Kidney (tissue), 13 donors: ENCODE measurements at regions not wholly inside any gene's neighbourhood (a gene's known extent, or its start where the extent isn't known, plus 50 kb on each side); places are given as distances from the start of the nearest gene placed in this dataset.
"Not testable (repeated sequence)": the region's sequence is repeated elsewhere in the genome, so short reads cannot be mapped to it uniquely, and the experiment has no call there.

Source experiments
- DNase-seq, 5 donors: peaks; one replicate each; pipeline ENCODE4 v3.0.0-alpha.2; 2013 to 2020
- FAIRE-seq: peaks from 2 replicates; lab custom pipeline; 2012; peaks lifted over from hg19 to GRCh38; lab: Jason Lieb, UNC
- H3K27ac ChIP-seq, 2 donors: one replicate each; pipeline ENCODE4 v1.7.0; 2013; ENCODE audit warnings: low read depth in 2 of 2, low read length in 2 of 2, inconsistent platforms in 1 of 2
- H3K27me3 ChIP-seq: one replicate; pipeline ENCODE4 v1.7.1; 2013; ENCODE audit warnings: low read length, inconsistent platforms; ENCODE audit not compliant: control insufficient read depth, insufficient read depth
- H3K36me3 ChIP-seq, 3 donors: one replicate each; pipeline versions ENCODE4 v1.7.0 to v1.7.1; 2013; ENCODE audit warnings: low read length in 3 of 3, control low read depth in 1 of 3, inconsistent platforms in 1 of 3; ENCODE audit not compliant: insufficient read depth in 3 of 3, control insufficient read depth in 2 of 3
- H3K4me1 ChIP-seq, 3 donors: one replicate each; pipeline versions ENCODE4 v1.7.0 to v1.7.1; 2013; ENCODE audit warnings: low read length in 3 of 3, inconsistent platforms in 1 of 3, low read depth in 1 of 3; ENCODE audit not compliant: control insufficient read depth in 2 of 3, insufficient read depth in 2 of 3
- H3K4me3 ChIP-seq, 3 donors: one replicate each; pipeline versions ENCODE4 v1.7.0 to v1.8.1; 2013; ENCODE audit warnings: low read length in 3 of 3, control low read depth in 1 of 3, inconsistent platforms in 1 of 3
- H3K9ac ChIP-seq, 3 donors: one replicate each; pipeline versions ENCODE4 v1.7.0 to v1.7.1; 2013; ENCODE audit warnings: low read length in 3 of 3, control low read depth in 1 of 3, inconsistent platforms in 1 of 3
- H3K9me3 ChIP-seq, 3 donors: one replicate each; pipeline versions ENCODE4 v1.7.0 to v1.7.1; 2013; ENCODE audit warnings: low read length in 3 of 3, control low read depth in 1 of 3, inconsistent platforms in 1 of 3; ENCODE audit not compliant: control insufficient read depth in 2 of 3, insufficient read depth in 1 of 3
- CTCF ChIP-seq: IDR thresholded peaks from 3 replicates; pipeline ENCODE4 v1.5.1; 2012; ENCODE audit warnings: mild to moderate bottlenecking, moderate library complexity, borderline replicate concordance; ENCODE audit not compliant: insufficient read depth; ENCODE audit errors: extremely low read depth
- intact Hi-C: fragments of 100-400 bp; cut with DNase I; formaldehyde crosslinking; loops from one replicate; pipeline ENCODE4 v1.11.1; 2022
- donor health status: control.
- donor health status: control.
- donor health status: control.
- donor health status: control.
- donor health status: control.
- donor health status: DM: yes; HTN: yes; CAD: no.
- donor health status: Normal renal cell carcinoma (clear cell type).

DNA sequence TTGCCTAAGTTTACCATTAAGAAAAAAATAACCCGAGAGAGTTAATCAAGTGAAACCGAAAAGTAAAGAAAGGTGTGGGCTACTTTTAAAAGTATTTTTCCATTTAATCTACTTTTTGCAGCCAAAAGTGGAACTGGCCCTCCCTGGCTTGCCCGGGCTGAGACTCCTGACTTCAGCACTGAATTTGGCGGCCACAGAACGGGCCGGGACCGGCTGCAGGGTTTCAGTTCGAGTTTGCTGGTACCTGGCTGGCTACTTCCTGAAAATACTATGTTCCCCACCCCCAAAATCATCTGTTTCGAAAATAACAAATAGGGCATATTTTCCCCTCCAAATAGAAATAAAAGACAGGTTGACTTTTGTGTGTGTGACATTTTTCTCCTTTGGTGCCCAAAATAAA, 173.4 kb upstream of the EXOC2 start:
- no peak for FAIRE-seq
- H3K27me3 ChIP-seq = no peaks in the 10 kb centered on the region
- H3K9me3 ChIP-seq = no peaks in the 10 kb centered on the region
- intact Hi-C loops = no loop called here
- no peaks in the 10 kb centered on the region for H3K36me3 ChIP-seq
- H3K4me1 ChIP-seq = no peaks in the 10 kb centered on the region
- no peak for DNase-seq
- no peak overlapping the region for H3K4me3 ChIP-seq
- H3K27ac ChIP-seq = no peak overlapping the region
- H3K9ac ChIP-seq = no peak overlapping the region
- TF ChIP-seq CTCF = no peak

- Histone ChIP-seq H3K4me3 (no peak overlapping the region), H3K4me1 (no peaks in the 10 kb centered on the region), H3K27ac (no peak overlapping the region), H3K9ac (no peak overlapping the region), H3K9me3 (no peaks in the 10 kb centered on the region), H3K36me3 (no peaks in the 10 kb centered on the region), H3K27me3 (no peaks in the 10 kb centered on the region)
- intact Hi-C loops = no loop called here
- FAIRE-seq (no peak), DNase-seq (no peak)
- TF ChIP-seq CTCF = no peak
Observed at GRCh38 chr6:865846-866245, 172.9 kb upstream of the EXOC2 start.

DNA sequence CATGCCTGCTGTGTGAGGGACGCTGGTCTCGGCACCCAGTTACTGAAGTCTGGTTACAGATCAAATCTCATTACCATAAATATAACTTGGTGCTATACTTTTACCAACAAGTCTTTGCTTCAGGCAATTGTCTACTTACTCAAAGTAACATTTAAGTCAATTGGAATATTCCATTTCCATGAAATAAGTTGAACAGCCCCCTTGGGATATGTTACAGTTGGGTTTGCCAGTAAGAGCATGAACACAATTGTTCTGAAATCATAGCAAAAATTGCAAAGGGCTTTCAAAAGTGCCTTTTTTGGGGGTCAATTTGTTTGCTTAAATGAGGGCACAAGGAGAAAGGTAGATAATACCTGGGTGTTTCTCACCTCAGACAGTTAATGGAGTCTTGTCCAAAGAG, 170.9 kb upstream of the EXOC2 start:
- H3K4me1 ChIP-seq = no peaks in the 10 kb centered on the region
- no peaks in the 10 kb centered on the region for H3K27me3 ChIP-seq
- H3K36me3 ChIP-seq = no peaks in the 10 kb centered on the region
- H3K4me3 ChIP-seq = no peak overlapping the region
- H3K9ac ChIP-seq = no peak overlapping the region
- no peak overlapping the region for H3K27ac ChIP-seq
- FAIRE-seq (no peak), DNase-seq (no peak)
- no peaks in the 10 kb centered on the region for H3K9me3 ChIP-seq
- no peak for TF ChIP-seq CTCF
- intact Hi-C loops = no loop called here

DNA sequence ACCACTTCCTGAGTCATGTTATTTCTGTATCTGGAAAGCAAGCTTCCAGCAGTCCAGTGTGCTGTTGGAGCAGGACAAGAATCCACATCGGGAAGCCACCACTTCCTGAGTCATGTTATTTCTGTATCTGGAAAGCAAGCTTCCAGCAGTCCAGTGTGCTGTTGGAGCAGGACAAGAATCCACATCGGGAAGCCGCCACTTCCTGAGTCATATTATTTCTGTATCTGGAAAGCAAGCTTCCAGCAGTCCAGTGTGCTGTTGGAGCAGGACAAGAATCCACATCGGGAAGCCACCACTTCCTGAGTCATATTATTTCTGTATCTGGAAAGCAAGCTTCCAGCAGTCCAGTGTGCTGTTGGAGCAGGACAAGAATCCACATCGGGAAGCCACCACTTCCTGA, 170.2 kb upstream of the EXOC2 start:
- intact Hi-C loops, H3K9me3 ChIP-seq, FAIRE-seq, H3K9ac ChIP-seq, H3K36me3 ChIP-seq, DNase-seq, H3K4me3 ChIP-seq, H3K27ac ChIP-seq, H3K4me1 ChIP-seq, H3K27me3 ChIP-seq: not testable (repeated sequence)
